Activated CD4-positive, CD25-positive, alpha-beta regulatory T cell treated with anti-CD3 and anti-CD28 coated beads, Interleukin-2, amount 50 U/mL, for 24 hours (primary cell): ENCODE measurements at regions not wholly inside any gene's neighbourhood (a gene's known extent, or its start where the extent isn't known, plus 50 kb on each side); places are given as distances from the start of the nearest gene placed in this dataset.
"Not testable (repeated sequence)": the region's sequence is repeated elsewhere in the genome, so short reads cannot be mapped to it uniquely, and the experiment has no call there.

Experiments used
- ATAC-seq, 2 donors: fragments of 150-1000 bp; cut with Tn5 transposase; one replicate each; pipeline ENCODE4 v1.10.0; 2021; ENCODE audit warnings: mild to moderate bottlenecking in 1 of 2, moderate library complexity in 1 of 2

GRCh38 chr6:84344005-84344404, 116.6 kb upstream of the CEP162 start:
- no peak for ATAC-seq

- ATAC-seq: no peak
These were observed 113.0 kb upstream of the CEP162 start for GRCh38 chr6:84340422-84340821.

GRCh38 chr6:84333842-84334241, 106.4 kb upstream of the CEP162 start:
- ATAC-seq: no peak

- ATAC-seq: no peak
These were observed 104.9 kb upstream of the CEP162 start for GRCh38 chr6:84332139-84333034.

DNA sequence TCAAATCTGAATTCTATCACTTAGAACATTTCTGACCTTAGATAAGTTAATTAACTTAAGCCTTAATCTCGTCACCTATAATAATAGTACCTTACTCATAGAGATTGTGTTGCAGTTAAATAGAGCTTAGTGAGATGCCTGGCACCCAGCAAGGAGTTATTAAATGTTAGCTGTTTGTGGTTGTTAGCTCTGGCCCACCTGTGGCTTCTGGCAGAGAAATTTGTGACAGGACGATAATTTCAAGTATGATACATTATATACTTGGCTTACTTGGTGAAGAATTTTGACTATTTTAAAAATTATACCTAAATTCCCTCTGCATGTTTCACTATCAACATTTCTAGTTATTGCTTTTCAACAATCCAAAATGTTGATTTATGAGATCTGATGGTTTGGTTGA, 102.9 kb upstream of the CEP162 start:
- ATAC-seq: no peak

DNA sequence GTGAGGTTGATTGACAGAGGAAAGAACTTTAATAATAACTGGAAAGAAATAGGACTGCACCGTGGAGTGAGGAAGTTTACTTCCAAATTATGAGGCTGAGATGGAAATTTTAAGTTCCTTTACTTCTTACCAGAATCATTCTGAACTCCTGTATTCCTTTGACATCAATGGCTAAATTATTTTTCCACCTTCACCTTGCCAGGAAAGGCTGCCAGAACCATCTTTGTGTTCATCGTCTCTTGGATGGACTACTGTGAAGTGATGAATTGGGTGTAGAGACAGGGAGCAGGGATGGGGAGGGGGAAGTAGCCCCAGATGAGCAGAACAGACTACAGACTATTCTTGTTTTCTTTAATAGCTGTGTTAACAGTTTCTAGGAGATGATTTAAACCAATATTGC, 102.1 kb upstream of the CEP162 start:
- ATAC-seq: no peak

DNA sequence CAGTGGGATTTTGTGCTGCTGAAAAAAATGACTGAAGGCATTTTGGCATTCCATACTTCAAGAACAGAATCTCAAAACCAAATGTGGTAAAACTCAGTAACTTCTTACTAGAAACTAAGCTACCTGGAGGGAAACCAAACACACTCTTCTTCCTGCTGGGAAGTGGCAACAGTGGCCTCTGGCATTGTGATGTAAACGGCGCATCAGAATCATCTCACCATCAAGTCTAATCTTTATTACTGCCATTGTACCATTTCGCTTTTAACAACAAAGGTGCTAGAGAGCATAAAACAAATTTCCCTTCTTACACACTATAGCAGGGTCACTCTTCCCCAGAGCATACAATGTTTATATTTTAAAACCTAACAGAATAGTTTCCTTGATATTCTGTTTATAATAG, 101.6 kb upstream of the CEP162 start:
- ATAC-seq: no peak

GRCh38 chr6:84317463-84317862, 90.0 kb upstream of the CEP162 start:
- no peak for ATAC-seq

- no peak for ATAC-seq
These were observed 87.0 kb upstream of the CEP162 start for GRCh38 chr6:84314377-84314898.

DNA sequence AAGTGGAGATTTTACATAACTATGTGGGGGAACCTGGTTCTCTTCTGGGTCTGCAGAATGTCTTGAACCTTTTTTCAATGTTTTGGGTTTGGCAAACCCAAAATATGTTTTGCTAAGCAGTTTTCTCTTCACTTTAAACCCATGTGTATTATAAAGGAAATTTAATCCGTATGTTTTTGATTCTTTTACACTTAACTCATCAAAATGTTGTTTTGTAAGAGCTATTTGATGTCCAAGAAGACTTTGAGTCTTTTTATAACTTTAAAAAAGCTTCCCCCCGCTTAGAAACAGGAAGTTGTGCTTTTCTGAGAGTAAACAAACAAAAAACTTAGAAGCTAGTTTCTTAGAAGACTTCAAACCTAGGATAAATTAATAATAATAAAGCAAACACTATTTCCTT, 81.9 kb upstream of the CEP162 start:
- ATAC-seq: no peak

DNA sequence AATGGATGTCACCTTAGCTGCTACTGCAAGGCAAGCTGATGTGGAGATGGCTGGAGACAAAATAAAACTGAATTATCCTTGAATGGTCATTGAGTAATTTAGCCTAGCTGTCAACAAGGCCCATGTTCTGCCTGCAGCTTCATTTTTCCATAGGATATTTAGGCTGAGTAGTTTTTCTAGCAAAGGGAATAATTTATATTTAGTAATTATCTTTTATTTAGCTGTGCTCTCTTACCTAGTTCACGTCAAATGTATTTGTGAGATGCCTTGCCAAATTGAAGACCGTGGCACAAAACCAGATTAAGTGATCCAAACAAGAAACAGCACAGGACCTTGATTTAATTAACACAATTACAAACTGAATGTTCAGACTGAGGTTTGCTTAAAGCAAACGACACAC, 77.4 kb upstream of the CEP162 start:
- ATAC-seq: no peak

GRCh38 chr6:84291033-84291432, 63.6 kb upstream of the CEP162 start:
- ATAC-seq: not testable (repeated sequence)

- ATAC-seq: no peak
These were observed 57.1 kb upstream of the CEP162 start for GRCh38 chr6:84284428-84285049.

- ATAC-seq: no peak
These were observed 55.1 kb upstream of the CEP162 start for GRCh38 chr6:84282550-84282949.

GRCh38 chr6:84280639-84281038, 53.2 kb upstream of the CEP162 start:
- ATAC-seq: no peak

DNA sequence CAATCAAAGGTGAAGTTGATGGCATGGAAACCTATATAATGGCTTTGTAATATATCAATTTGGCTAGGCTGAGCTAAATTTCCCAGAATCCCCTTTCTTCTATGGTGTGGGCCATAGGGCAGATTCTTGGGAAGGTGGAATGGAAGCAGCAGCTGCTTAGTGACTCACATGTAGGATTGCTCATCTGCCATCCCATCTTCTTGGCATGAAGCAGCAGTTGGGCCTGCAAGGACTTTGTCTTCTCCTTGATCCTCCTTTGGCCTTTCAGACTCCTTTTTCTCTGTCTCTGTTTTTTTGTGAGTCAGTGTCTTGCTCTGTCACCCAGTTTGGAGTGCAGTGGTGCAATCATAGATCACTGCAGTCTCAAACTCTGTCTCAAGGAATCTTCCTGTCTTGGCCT, 52.6 kb upstream of the CEP162 start:
- no peak for ATAC-seq

DNA sequence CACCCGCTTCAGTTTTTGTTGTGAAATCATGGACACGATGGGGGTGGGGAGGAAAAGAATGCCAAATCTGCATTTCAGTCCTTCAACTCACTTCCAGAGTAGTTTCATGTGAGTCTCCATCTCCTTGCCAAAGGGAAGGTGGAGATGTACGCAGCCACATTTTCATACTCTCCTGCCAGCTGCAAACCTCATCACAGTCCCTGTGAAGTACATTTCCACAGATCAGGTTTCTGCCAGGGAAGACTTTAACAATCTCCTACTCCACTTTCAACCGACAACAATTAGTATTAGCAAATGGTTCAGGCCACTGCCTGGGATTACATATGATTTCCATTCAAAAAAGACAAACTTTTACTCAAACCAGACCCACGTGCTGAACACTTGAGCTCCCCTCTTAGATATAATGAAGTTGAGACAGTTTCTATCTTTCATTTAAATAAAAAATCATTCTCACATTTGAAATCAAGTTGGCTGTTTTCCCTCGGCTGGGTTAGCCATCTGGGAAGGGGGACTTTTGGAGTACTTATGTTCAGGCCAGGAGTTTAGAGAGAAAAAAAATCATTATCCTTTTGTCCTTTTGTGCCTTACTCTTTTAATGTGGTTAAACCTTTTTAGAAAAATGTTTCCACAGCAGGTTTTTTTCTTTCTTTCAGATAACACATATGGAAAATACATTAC, 51.0 kb upstream of the CEP162 start:
- ATAC-seq: no peak
